D721Med (cell line): ENCODE measurements at regions not wholly inside any gene's neighbourhood (a gene's known extent, or its start where the extent isn't known, plus 50 kb on each side); places are given as distances from the start of the nearest gene placed in this dataset.

Experiments
- DNase-seq: peaks from one replicate; pipeline ENCODE4 v3.0.0; 2011; ENCODE audit warnings: low spot score; ENCODE audit not compliant: insufficient read length
- FAIRE-seq: peaks from 2 replicates; lab custom pipeline; 2011; peaks lifted over from hg19 to GRCh38; lab: Jason Lieb, UNC
- TF ChIP-seq, protein P1 (sequence below): IDR thresholded peaks from 2 replicates; pipeline ENCODE4 v1.5.1; 2012; ENCODE audit warnings: mild to moderate bottlenecking, control low read depth; ENCODE audit not compliant: insufficient read depth; ENCODE audit errors: missing control alignments

DNA sequence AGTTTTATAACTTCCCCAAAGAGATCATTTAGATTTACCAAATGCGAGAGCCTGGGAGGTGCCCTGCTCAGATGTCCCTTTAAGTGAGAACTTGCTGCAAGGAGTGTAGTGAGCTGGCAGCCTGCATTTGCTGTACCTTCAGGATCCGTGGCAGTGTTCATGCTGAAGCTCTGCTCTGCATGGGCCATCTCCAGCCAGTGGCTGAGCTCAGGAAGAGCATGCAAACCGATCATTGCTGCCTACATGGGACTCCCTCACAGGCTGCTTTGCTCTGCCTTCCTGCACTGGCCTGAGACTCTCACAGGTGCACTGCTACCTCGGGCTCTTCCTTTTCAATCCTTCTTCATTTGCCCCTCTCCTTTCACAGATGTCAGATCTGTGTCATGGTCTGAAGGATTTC lies 152.0 kb upstream of the SFRP2 start:
- FAIRE-seq (no peak), DNase-seq (no peak)
- TF ChIP-seq, protein P1, sequence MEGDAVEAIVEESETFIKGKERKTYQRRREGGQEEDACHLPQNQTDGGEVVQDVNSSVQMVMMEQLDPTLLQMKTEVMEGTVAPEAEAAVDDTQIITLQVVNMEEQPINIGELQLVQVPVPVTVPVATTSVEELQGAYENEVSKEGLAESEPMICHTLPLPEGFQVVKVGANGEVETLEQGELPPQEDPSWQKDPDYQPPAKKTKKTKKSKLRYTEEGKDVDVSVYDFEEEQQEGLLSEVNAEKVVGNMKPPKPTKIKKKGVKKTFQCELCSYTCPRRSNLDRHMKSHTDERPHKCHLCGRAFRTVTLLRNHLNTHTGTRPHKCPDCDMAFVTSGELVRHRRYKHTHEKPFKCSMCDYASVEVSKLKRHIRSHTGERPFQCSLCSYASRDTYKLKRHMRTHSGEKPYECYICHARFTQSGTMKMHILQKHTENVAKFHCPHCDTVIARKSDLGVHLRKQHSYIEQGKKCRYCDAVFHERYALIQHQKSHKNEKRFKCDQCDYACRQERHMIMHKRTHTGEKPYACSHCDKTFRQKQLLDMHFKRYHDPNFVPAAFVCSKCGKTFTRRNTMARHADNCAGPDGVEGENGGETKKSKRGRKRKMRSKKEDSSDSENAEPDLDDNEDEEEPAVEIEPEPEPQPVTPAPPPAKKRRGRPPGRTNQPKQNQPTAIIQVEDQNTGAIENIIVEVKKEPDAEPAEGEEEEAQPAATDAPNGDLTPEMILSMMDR, result no peak

DNA sequence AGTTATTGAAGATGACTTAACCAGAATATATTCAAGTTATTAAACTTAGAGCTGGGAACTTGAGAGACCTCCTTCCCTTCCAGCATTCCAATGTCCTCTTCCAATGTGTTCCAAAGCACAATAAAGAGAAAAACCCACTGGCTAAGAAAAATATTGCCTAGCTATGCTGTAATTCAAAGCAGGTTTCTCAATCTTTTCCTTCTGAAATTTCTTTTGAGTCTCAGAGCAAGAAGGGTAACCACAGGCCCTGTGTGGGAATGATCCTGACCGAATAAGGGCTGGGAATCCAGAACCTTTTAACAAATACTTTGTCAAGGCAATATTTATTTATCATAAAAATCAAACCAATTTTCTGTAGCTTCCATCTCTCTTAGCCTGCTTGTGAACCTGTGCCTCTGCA lies 150.7 kb upstream of the SFRP2 start:
- DNase-seq, result no peak
- TF ChIP-seq, protein P1, result no peak
- FAIRE-seq, result no peak

DNA sequence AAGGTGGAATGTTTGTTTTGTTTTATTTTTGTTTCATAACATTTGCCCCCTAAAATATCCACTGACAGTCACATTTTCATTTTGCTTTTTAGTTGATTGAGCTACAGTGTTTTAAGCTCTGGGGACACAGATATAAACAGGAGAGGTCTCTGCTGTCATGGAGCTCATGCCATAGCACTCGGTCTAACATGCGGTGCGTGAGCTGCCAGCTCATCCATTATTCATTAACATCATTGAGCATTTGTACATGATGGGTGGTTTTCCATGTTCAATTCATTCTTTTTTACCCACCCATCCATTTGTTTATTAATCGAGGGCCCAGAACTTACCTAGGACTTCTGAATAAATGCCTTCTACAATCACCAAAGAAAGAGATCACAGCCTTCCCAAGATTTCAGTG lies 150.1 kb upstream of the SFRP2 start:
- TF ChIP-seq, protein P1, result no peak
- no peak for FAIRE-seq

DNA sequence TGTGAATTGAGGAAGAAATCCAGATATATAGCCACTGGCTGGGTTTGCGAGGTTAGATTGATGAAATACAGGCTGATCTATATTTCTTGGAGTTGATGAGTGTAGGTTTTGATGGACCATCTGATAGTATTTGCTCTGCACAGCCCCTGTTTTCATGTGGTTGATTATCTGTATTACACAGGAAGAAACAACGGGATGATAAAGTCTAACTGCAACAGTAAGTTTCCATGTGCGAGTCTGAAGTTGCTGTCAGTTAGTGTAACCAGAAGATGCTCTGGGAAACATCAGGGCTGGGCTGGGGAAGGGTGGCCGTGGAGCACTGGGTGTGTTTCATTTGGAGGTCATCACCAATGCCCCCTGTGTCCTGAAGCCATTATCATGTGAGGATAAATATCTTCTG lies 148.4 kb upstream of the SFRP2 start:
- TF ChIP-seq, protein P1, result no peak
- DNase-seq, result no peak
- FAIRE-seq, result no peak

More for the DNA sequence above, 150.1 kb upstream of the SFRP2 start:
- DNase-seq, result no peak

DNA sequence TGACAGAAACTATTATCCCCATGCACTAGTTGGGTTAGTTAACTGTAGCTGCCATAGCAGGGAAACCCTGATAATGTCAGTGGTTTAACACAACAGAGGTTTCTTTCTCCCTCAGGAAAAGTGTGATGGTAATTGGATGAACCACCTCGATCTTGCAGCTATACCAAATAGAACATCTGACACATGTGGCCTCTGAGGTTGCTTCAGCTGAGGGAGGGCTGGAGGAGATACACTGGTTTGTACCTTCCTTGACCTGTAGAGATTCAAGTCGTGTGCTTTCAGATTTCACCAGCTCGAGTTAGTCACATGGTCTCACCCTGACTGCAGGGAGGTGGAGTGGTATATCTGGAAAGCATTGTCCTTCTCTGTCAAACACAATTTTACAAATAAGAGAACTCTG lies 147.2 kb upstream of the SFRP2 start:
- no peak for DNase-seq

DNA sequence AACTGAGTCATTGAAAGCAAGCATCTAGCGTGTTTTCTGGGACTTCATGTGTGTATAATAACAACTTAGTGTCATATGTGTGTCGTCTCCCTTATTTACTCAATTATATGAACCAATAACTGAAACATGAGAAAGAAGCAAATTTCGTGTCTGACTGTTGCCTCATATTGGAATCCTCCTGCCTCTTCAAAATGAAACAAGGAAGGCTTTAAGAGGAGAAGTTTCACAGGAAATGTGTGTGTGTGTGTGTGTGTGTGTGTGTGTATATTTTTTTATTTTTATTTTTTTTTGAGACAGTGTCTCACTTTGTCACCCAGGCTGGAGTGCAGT lies 145.8 kb upstream of the SFRP2 start:
- FAIRE-seq (no peak), DNase-seq (no peak)
- TF ChIP-seq, protein P1, result no peak

More for the DNA sequence above, 147.2 kb upstream of the SFRP2 start:
- TF ChIP-seq, protein P1, result no peak
- no peak for FAIRE-seq

DNA sequence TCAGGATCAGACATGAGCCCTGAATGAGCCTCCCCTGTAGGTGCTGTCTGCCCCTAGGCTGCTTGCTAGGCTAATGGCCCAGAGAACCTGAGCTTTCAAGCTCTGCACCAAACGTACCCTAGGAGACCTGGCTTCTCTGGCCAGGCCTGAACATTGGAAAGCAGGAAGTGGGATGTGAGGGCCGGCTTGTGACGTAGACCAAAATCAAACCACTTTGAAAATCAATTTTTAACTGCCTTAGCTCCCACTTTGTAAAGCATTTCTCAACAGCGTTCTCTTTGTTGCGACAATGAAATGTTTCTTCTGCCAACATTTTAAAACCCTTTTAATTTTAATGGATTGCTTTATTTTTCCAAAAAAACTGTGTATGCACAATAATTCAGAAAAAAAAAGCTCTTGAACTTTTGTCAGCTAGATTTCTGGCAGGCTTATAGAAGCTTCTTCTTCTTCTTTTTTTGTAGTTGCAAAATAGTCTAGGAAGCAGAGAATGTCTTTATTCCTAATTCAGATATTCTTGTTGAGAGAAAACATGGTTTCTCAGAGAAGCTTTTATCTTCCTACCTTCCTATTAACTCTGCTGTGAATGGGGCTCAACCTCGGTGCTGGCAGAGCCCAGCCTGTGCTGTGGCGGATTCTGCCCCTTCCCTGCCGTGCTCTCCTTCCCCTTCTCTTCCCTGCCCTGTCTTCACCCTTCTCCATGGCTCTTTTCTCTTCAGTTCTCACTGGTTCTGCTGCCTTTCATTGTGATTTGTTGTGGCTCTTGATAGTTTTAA lies 145.2 kb upstream of the SFRP2 start:
- DNase-seq (no peak), FAIRE-seq (no peak)

More for the DNA sequence above, 145.2 kb upstream of the SFRP2 start:
- TF ChIP-seq, protein P1, result no peak
